ENCODE measurements at regions not wholly inside any gene's neighbourhood (a gene's known extent, or its start where the extent isn't known, plus 50 kb on each side); places are given as distances from the start of the nearest gene placed in this dataset.

DNA sequence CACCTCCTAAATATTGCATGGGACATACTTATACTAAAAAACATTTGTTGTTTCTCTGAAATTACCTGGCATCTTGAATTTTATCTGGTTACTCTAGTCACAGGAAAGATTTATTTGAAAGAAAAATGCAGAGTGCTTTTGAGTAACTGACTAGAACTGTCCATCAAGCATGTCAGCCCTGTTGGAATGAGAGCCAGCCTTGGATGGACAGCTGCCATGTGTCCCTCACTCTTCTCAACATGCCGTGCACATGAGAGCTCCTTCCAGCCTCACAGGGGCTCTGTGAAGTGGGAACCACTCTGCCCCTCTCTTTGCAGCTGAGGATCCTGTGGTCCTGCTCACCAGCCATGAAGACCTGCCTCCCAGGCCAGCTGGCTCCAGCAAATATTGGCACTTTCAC lies 118.3 kb upstream of the SHH start (continued):
- TF ChIP-seq, protein P1, sequence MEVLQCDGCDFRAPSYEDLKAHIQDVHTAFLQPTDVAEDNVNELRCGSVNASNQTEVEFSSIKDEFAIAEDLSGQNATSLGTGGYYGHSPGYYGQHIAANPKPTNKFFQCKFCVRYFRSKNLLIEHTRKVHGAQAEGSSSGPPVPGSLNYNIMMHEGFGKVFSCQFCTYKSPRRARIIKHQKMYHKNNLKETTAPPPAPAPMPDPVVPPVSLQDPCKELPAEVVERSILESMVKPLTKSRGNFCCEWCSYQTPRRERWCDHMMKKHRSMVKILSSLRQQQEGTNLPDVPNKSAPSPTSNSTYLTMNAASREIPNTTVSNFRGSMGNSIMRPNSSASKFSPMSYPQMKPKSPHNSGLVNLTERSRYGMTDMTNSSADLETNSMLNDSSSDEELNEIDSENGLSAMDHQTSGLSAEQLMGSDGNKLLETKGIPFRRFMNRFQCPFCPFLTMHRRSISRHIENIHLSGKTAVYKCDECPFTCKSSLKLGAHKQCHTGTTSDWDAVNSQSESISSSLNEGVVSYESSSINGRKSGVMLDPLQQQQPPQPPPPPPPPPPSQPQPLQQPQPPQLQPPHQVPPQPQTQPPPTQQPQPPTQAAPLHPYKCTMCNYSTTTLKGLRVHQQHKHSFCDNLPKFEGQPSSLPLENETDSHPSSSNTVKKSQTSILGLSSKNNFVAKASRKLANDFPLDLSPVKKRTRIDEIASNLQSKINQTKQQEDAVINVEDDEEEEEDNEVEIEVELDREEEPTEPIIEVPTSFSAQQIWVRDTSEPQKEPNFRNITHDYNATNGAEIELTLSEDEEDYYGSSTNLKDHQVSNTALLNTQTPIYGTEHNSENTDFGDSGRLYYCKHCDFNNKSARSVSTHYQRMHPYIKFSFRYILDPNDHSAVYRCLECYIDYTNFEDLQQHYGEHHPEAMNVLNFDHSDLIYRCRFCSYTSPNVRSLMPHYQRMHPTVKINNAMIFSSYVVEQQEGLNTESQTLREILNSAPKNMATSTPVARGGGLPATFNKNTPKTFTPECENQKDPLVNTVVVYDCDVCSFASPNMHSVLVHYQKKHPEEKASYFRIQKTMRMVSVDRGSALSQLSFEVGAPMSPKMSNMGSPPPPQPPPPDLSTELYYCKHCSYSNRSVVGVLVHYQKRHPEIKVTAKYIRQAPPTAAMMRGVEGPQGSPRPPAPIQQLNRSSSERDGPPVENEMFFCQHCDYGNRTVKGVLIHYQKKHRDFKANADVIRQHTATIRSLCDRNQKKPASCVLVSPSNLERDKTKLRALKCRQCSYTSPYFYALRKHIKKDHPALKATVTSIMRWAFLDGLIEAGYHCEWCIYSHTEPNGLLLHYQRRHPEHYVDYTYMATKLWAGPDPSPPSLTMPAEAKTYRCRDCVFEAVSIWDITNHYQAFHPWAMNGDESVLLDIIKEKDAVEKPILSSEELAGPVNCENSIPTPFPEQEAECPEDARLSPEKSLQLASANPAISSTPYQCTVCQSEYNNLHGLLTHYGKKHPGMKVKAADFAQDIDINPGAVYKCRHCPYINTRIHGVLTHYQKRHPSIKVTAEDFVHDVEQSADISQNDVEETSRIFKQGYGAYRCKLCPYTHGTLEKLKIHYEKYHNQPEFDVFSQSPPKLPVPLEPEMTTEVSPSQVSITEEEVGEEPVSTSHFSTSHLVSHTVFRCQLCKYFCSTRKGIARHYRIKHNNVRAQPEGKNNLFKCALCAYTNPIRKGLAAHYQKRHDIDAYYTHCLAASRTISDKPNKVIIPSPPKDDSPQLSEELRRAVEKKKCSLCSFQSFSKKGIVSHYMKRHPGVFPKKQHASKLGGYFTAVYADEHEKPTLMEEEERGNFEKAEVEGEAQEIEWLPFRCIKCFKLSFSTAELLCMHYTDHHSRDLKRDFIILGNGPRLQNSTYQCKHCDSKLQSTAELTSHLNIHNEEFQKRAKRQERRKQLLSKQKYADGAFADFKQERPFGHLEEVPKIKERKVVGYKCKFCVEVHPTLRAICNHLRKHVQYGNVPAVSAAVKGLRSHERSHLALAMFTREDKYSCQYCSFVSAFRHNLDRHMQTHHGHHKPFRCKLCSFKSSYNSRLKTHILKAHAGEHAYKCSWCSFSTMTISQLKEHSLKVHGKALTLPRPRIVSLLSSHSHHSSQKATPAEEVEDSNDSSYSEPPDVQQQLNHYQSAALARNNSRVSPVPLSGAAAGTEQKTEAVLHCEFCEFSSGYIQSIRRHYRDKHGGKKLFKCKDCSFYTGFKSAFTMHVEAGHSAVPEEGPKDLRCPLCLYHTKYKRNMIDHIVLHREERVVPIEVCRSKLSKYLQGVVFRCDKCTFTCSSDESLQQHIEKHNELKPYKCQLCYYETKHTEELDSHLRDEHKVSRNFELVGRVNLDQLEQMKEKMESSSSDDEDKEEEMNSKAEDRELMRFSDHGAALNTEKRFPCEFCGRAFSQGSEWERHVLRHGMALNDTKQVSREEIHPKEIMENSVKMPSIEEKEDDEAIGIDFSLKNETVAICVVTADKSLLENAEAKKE (CRISPR knock-in tag; IDR thresholded peaks at IDR 0.05) = no peak
- no peak for TF ChIP-seq JUNB (IDR thresholded peaks at IDR 0.05; ENCODE audit: unreplicated experiment)
- TF ChIP-seq EZH2 (IDR thresholded peaks at IDR 0.05; ENCODE audit: low read depth, unreplicated experiment) = no peak
- TF ChIP-seq, protein P2, sequence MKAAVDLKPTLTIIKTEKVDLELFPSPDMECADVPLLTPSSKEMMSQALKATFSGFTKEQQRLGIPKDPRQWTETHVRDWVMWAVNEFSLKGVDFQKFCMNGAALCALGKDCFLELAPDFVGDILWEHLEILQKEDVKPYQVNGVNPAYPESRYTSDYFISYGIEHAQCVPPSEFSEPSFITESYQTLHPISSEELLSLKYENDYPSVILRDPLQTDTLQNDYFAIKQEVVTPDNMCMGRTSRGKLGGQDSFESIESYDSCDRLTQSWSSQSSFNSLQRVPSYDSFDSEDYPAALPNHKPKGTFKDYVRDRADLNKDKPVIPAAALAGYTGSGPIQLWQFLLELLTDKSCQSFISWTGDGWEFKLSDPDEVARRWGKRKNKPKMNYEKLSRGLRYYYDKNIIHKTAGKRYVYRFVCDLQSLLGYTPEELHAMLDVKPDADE (IDR thresholded peaks at IDR 0.05) = no peak
- TF ChIP-seq CREB1 (CRISPR knock-in tag; IDR thresholded peaks at IDR 0.05; ENCODE audit: low read depth) = no peak
- no peak for TF ChIP-seq ZNF331 (CRISPR knock-in tag; IDR thresholded peaks at IDR 0.05; ENCODE audit: low read depth)
- TF ChIP-seq NANOG (IDR thresholded peaks at IDR 0.05; ENCODE audit: borderline replicate concordance) = no peak
- no peak for TF ChIP-seq ZNF114 (CRISPR knock-in tag; IDR thresholded peaks at IDR 0.05)
- TF ChIP-seq REST (IDR thresholded peaks at IDR 0.05; ENCODE audit: unreplicated experiment) = no peak

All from GM23338 (cell line).